DMS153 treated with DMSO at 0.1 percent for 48 hours (cell line): ENCODE measurements at regions not wholly inside any gene's neighbourhood (a gene's known extent, or its start where the extent isn't known, plus 50 kb on each side); places are given as distances from the start of the nearest gene placed in this dataset.

Experiments used
- DNase-seq: peaks from one replicate; lab custom pipeline; 2025; ENCODE audit not compliant: unreplicated experiment; lab: John Stamatoyannopoulos, UW

DNA sequence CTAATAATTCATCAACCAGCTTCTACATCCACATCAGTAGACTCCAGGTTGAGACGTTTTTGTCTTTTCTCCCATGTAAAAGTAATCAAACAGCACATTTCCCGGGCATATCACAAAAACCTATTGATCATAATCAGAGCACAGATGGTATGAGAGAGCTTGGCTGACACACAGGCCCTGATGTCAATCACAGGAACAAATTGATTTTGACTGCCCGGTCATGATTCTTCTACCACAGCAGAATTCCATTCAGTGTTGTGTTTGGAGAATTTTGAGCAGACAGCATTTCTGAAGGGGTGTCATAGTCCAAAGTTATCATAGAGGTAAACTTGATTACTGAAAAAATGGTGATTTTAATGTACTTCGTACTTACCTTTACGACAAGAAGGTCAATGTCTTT, 351.1 kb downstream of the ZSWIM6 start:
- DNase-seq, result no peak

DNA sequence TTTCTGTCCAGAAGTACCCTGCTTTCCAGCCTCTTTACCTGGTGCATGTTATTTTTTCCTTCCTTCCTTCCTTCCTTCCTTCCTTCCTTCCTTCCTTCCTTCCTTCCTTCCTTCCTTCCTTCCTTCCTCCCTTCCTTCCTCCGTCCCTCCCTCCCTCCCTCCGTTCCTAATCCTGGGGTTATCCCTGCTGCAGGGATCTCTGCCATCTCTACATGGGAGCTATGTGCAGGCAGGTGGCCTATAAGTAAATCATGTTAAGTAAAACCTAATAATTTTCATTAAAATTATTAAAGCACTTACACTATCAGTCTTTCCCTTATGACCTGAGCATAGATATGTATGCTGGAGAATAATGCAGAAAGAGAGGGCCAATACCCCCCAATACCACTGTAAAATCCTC, 351.9 kb downstream of the ZSWIM6 start:
- no peak for DNase-seq

DNA sequence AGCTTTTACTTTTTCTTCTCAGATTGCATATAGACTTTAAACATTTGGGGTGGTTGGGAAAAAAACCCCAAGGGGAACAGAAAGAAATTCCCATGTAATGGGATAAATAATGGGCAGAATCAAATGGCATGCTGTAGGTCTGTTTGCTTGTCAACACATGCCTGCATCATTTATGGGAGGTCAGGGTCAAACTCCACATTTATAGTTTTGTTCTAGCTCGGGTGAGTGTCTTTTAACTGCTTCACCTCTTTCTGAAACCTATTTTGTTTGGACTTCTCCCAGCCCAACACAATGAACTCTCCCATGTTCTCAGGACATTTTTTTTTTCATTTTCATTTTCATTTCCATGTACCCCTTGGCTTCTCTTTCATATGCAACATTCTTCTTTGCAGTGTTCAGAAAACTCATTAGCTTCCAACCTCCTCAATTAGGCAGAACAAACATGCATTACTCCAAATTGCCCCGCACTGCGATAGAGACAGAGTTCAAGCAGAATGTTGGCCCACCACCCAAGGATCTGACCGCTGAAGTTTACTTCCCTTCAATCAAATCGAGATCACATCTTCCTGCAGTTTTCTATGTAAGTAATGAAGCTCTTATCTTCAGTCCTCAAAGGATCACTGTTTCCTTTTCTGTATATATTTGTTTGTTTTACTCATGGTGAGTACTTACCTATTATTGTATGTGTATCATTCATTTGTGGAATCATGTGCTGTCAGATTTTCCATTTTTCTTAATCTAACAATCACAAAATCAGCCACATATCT, 354.6 kb downstream of the ZSWIM6 start:
- DNase-seq, result no peak

DNA sequence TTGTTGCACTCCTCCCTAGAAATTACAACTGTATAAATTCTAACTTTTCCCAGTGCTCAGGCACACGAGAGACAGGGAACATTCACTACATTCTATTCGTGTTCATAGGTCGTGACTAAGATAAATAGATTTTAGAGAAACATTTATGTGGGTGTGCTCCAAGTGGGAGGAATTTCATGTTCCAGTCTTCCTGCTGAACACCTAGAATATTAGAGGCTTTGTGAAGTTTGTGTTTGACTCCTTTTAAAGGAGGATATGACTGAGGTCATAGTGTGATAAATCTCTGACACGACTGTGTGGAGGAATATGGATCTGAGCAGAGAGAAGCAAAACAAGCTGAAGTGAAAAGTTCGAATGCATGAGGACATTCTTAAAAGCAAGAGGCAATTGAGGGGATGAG, 355.3 kb downstream of the ZSWIM6 start:
- no peak for DNase-seq

DNA sequence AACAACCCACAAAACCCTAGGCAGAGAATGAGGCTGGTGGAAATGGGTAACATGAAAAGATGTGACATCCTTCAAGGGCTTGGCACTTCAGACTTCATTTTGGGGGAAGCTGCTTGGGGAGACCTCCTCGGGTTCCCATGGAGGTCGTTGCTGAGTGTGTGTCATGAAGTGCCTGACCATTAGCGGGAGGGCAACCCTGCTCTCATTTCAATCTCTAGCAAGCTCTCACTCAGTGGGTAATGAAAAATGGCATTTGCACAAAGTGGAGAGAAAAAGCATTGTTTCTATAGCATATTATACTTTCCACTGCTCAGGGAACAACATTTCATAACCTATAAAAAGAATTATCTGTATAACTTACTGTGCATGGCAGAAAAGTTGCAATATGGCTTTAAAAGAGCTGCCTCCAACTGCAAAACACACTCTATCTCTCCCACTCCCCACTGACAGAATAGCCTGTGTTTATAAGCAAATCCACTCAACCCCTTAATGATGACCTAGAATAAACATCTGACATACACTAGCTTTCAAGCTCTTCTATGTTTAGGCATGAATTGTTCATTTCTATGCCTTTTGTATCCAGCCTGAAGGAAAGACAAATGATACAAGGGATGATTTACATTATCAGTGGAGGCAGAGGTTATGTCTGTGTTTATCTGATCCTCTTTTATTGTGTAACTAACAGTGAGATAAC, 357.2 kb downstream of the ZSWIM6 start:
- no peak for DNase-seq

DNA sequence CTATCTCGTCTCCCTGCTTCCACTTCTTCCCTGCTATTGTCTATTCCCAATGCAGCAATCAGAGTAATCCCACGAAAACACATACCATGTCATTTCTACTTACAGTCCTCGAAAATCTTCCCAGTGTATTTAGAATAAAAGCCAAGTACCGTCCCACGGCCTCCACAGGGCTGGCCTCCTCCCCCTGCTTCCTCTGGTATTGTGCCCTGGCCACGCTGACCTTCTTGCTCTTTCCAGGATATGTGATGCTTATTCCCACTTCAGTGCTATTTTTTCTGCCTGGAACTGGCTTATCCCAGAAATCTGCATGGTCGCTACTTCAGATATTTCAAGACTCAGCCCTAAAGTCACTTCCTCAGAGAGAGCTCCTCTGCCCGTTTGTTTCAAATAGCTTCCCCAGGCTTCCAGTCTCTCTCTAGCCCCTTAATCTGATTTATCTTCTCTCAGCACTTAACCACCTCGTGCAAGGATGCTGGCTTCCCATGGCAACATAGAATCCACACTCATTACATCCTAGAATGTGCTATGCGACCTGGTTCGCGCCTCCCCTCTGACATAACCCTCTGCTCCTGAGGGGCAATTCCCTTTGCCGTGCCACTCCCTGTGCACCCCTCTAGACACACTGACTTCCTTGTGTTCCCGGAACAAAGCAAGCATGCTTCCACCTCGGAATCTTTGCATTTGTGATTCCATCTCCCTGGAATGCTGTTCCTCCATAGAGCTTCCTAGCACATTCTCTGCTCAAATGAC, 365.9 kb downstream of the ZSWIM6 start:
- no peak for DNase-seq

DNA sequence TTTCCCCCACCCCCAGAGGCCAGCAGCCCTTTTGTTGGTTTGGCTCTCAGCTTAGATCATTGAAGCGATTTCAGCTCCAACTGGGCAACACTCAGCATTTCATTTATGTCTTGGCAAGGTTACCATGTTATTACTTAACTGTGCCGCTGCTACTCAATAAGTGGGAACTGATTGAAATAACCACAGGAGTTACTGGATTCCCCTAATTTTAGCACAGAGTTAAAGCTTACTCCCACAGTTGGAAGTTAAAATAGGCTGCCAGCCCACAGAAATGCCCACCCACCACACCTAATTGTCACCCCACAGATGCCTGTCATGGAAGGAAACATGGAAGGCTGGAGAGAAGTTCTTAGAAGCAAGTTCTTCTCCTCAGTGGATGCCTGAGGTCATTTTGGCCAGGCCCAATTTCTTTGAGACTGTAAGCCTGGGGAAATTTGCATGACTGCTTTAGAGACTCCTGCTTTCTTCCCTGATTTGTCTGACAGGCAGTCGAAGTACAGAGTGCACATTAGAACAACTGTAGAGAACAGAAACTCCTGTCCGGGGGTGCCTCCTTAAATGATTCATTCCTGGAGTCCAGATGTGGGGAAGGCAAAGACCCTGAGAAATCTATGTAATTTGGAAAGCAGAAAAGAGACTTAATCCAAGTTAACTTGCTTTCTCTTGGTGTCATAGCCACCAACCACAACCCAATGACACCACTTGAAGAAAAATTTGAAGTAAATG, 370.0 kb downstream of the ZSWIM6 start:
- no peak for DNase-seq

DNA sequence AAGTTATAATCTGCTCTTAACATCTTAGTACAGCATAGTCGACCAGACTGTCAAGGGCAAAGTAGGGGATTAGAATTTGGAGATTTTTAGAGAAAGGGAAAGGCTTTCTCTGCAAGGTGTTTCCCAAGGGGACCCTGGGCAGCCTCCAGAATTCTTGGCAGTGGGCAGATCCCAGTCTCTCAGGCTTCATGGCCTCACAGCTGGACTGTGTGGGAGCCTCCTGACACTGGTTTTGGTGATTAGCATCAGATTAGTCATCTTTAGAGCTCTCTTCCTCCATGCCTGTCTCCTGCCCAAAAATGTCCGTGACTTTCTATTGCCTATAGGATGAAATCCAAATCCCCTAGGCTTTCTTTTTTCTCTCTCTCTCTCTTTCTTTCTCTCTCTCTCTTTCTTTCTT, 370.7 kb downstream of the ZSWIM6 start:
- no peak for DNase-seq

DNA sequence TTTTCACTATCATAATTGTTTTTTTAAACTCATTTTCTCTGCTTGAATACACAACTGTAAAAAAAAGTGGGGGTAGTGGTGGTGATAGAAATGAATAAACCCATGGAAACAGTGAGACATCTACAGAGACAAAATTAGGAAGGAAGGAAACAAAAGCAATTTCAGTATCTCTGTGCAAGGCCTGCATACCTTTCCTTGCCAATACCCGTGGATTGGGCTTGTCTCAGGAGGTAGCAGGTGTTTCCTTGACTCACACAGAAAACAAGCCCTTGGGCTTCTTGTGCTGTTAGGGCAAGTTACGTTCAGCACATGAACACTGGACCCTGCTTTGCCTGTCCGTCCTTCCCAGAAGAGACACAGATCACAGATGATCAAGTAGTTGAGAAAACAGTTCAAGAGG, 372.2 kb downstream of the ZSWIM6 start:
- DNase-seq, result no peak

DNA sequence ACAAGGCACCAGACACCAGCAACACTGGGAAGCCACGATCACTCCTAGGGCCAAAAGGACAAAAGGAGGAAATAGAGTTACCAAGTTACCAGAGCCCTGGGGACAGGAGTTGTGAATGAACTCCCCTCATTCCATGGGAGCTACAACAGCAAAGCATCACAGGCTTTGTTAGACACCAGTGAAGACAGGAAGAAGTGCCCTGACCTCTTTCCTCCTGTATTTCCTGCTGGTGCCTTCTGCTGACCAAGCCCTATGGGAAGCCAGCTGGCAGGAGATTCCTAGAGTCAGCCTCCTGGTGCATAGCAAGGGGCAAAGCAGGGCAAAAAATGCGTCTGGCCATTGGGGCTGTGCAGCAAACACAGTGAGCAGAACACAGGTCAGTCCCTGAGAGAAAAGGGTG, 374.7 kb downstream of the ZSWIM6 start:
- DNase-seq, result no peak

DNA sequence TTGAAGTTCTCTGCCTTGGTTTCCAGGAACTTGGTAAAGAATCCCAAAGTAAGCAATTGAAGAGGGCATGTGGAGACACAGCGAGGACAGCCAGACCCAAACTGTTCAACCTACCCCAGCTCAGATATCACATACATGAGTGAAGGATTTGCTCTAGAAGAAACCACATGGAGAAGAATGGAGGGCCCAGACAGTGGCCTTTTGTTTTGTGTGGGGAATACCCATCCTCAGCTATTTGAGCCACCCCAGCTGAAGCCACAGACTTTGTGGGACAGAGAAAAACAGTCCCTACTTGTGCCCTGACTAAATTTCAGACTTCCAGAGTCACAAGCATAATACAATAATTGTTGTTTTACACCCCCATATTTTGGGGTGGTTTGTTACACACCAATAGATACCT, 387.1 kb downstream of the ZSWIM6 start:
- DNase-seq, result no peak

DNA sequence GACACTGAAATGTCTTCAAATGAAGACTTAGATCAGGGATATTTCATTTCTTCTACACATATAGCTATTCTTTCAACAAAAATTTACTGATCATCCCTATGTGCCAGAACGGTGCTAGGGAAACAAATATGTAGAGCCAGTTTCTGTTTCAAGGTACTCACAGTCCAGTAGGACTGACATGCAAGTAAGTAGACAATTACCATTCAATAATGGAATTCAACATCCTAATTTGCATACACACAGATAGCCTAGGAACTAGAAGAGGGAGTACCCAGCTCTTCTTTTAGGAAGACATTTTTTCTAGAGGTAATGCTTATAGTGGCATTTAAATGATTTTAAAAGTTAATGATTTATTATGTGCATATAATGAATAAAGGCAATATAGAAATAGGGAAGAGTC, 388.8 kb downstream of the ZSWIM6 start:
- no peak for DNase-seq

DNA sequence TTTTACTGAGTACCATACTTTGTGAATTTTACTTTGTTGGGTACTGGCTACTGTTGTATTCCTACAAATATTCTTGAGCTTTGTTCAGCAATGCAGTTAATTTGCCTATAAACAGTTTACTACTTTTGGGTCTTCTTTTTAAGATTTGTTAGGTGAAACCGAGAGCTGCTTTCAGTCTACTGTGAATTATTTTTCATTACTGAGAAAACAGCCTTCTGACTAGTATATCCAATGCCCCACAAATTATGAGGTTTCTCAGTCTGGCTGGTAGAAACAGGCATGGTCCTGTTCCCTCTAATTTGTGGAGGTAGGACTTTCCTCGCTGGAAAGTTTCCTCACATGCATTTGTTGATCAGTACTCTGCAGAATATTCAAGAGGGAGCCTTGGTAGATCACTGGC, 392.0 kb downstream of the ZSWIM6 start:
- no peak for DNase-seq

DNA sequence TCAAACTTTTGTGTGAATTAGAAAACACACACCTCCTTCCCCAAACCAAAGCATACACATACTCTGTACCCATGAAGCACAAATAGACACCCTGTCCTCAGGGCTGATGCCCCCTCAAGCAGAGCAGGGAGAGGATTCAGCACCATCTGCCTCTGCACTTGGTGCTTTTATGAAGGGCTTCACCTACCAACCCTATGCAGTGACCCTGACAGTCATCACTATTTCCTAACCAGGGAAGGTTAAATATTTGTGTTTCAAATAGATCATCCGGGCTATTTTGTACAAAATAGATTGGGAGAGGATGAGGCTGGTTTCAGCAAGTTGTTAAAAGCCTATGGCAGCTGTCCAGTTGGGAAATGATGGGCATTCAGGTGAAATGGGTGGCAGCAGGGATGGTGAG, 396.2 kb downstream of the ZSWIM6 start:
- no peak for DNase-seq

DNA sequence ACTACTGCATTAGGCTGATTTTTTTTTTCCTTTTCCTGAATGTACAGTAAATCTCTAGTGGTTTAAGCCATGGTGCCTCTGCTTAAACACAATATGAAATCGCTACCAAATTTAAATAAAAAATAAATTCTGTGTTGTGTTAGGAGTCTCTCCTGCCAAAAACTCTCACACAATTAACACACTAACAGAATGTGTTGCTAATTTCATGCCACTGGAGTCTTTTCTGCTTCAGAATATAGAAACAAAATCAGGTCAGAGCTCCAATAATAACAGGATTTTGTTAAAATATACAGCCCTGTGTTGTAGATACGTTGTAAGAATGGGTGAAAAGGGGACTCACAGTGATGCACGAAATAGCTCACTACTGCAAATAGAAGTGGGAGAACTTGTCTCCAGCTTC, 398.8 kb downstream of the ZSWIM6 start:
- no peak for DNase-seq

DNA sequence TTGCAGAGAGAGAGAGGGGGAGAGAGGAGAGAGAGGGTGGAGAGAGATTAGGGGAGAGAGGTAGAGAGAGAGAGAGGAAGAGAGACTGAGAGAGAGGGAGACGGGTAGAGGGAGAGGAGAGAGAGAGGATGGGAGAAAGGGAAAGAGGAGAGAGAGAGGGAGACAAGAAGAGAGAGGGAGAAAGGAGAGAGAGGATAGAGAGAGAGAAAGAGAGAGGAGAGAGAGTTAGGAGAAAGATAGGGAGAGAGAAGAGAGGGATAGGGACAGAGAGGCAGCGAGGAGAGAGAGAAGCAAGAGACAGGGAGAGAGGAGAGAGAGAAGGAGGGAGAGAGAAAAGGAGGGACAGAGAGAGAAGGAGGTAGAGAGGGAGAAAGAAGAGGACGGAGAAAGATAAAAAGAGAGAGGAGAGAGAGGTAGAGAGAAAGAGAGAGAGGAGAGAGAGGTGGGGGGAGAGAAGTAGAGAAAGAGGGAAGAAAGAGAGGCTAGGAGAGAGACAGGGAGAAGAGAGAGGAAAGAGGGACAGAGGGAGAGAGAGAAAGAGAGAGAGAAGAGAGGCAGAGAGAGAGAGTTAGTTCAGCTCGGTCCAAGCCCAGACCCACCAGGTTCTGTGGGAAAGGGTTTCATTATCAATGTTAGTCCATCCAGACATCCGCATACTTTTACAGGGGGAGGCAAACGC, 399.3 kb downstream of the ZSWIM6 start:
- no peak for DNase-seq

DNA sequence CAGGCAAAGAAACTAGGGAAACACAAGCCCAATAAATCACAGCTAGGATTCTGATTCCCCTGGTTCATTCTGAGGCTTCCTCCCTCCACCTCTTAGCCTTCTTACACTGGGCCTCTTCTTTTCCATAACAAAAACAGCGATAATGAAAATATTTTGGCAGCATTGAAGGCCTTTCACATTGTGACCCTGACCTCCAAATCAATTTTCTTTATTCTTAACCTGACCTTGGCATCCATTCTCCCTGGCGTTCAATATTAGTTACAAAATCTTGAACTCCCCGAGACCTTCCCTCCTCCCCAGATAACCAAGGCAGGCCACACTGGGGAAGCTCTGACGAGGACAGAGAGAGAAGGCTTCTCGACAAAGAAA, 399.9 kb downstream of the ZSWIM6 start:
- DNase-seq, result no peak

DNA sequence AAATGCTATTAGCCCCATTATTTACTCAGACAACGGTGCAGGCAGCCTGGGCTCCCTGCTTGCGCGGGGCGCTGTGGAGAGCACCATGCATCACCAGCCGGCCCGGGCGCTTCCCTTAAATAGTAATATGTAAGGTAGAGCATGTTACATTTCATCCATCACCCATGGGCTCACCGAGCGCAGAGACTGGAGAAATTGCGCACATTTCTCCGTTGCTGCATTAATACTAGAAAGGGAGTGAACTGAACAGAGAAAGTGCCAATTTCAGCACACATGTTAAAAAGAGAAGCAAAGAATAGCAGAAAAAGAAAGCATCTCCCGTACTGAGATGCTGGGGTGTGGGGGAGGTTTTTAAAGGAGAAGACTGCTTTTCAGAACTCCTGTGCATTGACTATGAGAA, 400.3 kb downstream of the ZSWIM6 start:
- no peak for DNase-seq

DNA sequence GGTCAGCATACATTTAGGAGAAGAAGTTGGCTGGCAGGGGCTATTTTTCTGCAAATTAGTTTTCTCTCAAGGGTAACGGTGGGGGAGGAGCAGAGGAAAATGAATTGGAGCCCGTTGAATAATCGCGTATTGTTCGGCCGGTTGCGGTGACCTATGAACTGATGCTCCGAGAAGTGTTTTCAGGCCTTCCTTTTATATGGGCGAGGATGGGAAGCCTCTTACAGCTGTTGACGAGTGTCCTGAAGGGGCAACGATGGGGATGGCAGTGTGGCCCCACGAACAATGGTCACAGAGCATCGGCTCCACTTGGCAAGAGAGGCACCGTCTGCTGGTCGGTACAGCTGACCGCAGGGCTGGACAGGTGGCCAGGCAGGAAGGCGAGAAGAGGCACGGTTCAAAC, 400.7 kb downstream of the ZSWIM6 start:
- DNase-seq, result no peak

DNA sequence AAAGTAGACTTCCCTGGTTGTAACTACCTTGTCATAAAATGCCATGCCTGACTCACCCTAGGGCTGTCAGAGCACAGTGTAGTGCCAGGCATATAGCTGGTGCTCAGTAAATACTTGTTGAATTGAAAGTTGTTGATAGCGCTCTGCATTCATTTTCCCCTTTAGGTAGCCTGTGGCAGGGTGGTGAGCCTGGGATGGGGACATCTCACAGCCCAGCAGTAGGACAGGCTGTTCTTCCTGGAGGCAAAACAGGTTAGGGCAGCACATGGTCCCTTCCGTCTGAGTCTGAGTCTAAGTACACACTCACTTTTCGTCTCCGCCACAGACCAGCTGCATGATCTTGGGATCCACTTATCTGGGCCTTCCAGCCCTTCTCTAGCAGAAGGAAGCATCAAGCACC, 401.9 kb downstream of the ZSWIM6 start:
- no peak for DNase-seq

DNA sequence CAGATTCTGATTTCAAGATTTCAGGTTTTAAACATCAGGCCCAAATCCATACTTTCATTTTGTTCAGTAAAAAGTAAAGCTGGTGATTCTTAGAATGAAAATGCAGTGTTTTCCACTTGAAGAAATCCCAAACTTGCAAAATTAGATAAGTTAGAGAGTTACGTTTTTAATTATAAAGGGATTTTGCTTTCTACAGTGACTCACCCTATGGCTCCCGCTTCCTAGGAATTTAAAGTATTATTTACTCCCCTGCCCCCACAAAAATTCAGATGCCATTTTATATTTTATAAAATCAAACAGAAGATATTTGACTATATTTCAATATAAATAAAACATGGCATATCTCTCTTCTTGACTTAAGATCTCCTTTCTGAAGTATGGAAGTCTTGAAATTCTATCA, 402.9 kb downstream of the ZSWIM6 start:
- DNase-seq, result no peak
